Esophagus muscularis mucosa (tissue), 4 donors: ENCODE measurements at regions not wholly inside any gene's neighbourhood (a gene's known extent, or its start where the extent isn't known, plus 50 kb on each side); places are given as distances from the start of the nearest gene placed in this dataset.

Experiments
- DNase-seq: peaks from one replicate; pipeline ENCODE4 v3.0.0-alpha.2; 2017; ENCODE audit errors: extremely low spot score
- H3K27ac ChIP-seq, 4 donors: fragments of 200-600 bp; sonication (generic); replicated peaks in 1 of 4; 1 replicate in 3 of 4; 2 replicates in 1 of 4; pipeline ENCODE4 v1.5.1; 2016 to 2019; ENCODE audit warnings: mild to moderate bottlenecking in 1 of 4
- H3K27me3 ChIP-seq, 4 donors: fragments of 200-600 bp; sonication (generic); one replicate each; pipeline versions ENCODE4 v1.5.1 to v1.6.0; 2016 to 2019
- H3K36me3 ChIP-seq, 4 donors: fragments of 200-600 bp; sonication (generic); one replicate each; pipeline ENCODE4 v1.5.1; 2016 to 2019
- H3K4me1 ChIP-seq, 4 donors: fragments of 200-600 bp; sonication (generic); one replicate each; pipeline ENCODE4 v1.5.1; 2016 to 2019
- H3K4me3 ChIP-seq, 4 donors: fragments of 200-600 bp; sonication (generic); 1 replicate in 2 of 4; 2 replicates in 2 of 4; pipeline ENCODE4 v1.5.1; 2016 to 2019; ENCODE audit warnings: mild to moderate bottlenecking in 4 of 4, moderate library complexity in 1 of 4
- H3K9me3 ChIP-seq, 4 donors: fragments of 200-600 bp; sonication (generic); 1 replicate in 3 of 4; 2 replicates in 1 of 4; pipeline ENCODE4 v1.5.1; 2016 to 2019
- CTCF ChIP-seq, 3 experiments: fragments of 200-600 bp in 2 of 3; fragments of 450-650 bp in 1 of 3; sonication (generic) in 2 of 3; IDR thresholded peaks; one replicate each; pipeline ENCODE4 v1.5.1; 2017 to 2019; ENCODE audit warnings: antibody characterized with exemption in 3 of 3, mild to moderate bottlenecking in 2 of 3, moderate library complexity in 1 of 3
- EP300 ChIP-seq: sonication (generic); formaldehyde crosslinking; IDR thresholded peaks from one replicate; pipeline ENCODE4 v1.6.1; 2017; ENCODE audit warnings: antibody characterized with exemption
- POLR2A ChIP-seq: fragments of 450-650 bp; IDR thresholded peaks from one replicate; pipeline ENCODE4 v1.6.1; 2017; ENCODE audit warnings: antibody characterized with exemption, moderate library complexity, mild to moderate bottlenecking, low read depth
- POLR2AphosphoS5 ChIP-seq, 2 donors: sonication (generic); formaldehyde crosslinking; IDR thresholded peaks; one replicate each; pipeline ENCODE4 v1.6.1; 2017; ENCODE audit warnings: antibody characterized with exemption in 2 of 2
- WGBS: methylation state at CpG from one replicate; pipeline ENCODE4 v1.1.5; 2018; 5-methylcytosine and 5-hydroxymethylcytosine counted together
- intact Hi-C: fragments of 100-400 bp; cut with DNase I; formaldehyde crosslinking; loops from one replicate; pipeline ENCODE4 v1.15.1; 2023

GRCh38 chr18:40529478-40529877 lies 1425.6 kb upstream of the PIK3C3 start:
- no peak overlapping the region for H3K4me3 ChIP-seq
- no peaks in the 10 kb centered on the region for H3K27me3 ChIP-seq
- intact Hi-C loops = no loop called here
- H3K9me3 ChIP-seq = no peaks in the 10 kb centered on the region
- no peak for DNase-seq
- 58% methylated on average over 1 of the region's 1 CpG for WGBS
- no peak overlapping the region for H3K27ac ChIP-seq
- no peaks in the 10 kb centered on the region for H3K4me1 ChIP-seq
- no peak for TF ChIP-seq POLR2AphosphoS5 (IDR thresholded peaks at IDR 0.05)
- no peak for TF ChIP-seq POLR2A
- no peak for TF ChIP-seq EP300
- TF ChIP-seq CTCF (IDR thresholded peaks at IDR 0.05) = no peak
- no peaks in the 10 kb centered on the region for H3K36me3 ChIP-seq

GRCh38 chr18:40524881-40525280 lies 1430.2 kb upstream of the PIK3C3 start:
- Histone ChIP-seq H3K36me3 (no peaks in the 10 kb centered on the region), H3K4me1 (no peaks in the 10 kb centered on the region), H3K27me3 (no peaks in the 10 kb centered on the region), H3K9me3 (no peaks in the 10 kb centered on the region), H3K4me3 (no peak overlapping the region), H3K27ac (no peak overlapping the region)
- no peak for TF ChIP-seq CTCF (IDR thresholded peaks at IDR 0.05)
- no peak for TF ChIP-seq EP300
- TF ChIP-seq POLR2AphosphoS5 (IDR thresholded peaks at IDR 0.05) = no peak
- no peak for TF ChIP-seq POLR2A
- DNase-seq = no peak
- WGBS = 71% methylated on average over 1 of the region's 1 CpG
- intact Hi-C loops = no loop called here

GRCh38 chr18:40523287-40523686 lies 1431.7 kb upstream of the PIK3C3 start:
- H3K27me3 ChIP-seq = no peaks in the 10 kb centered on the region
- no peak for TF ChIP-seq POLR2A
- TF ChIP-seq EP300 = no peak
- TF ChIP-seq POLR2AphosphoS5 (IDR thresholded peaks at IDR 0.05) = no peak
- TF ChIP-seq CTCF (IDR thresholded peaks at IDR 0.05) = no peak
- no peaks in the 10 kb centered on the region for H3K4me1 ChIP-seq
- WGBS = 85% methylated on average over 1 of the region's 1 CpG
- H3K4me3 ChIP-seq = no peak overlapping the region
- no peak for DNase-seq
- no peaks in the 10 kb centered on the region for H3K36me3 ChIP-seq
- intact Hi-C loops = no loop called here
- no peak overlapping the region for H3K27ac ChIP-seq
- no peaks in the 10 kb centered on the region for H3K9me3 ChIP-seq

GRCh38 chr18:40501026-40501425 lies 1454.0 kb upstream of the PIK3C3 start:
- H3K27ac ChIP-seq = no peak overlapping the region
- intact Hi-C loops = no loop called here
- WGBS = 47% methylated on average over 1 of the region's 1 CpG

More at GRCh38 chr18:40501026-40501425, 1454.0 kb upstream of the PIK3C3 start:
- no peak overlapping the region for H3K4me3 ChIP-seq
- no peaks in the 10 kb centered on the region for H3K36me3 ChIP-seq
- H3K9me3 ChIP-seq = no peaks in the 10 kb centered on the region
- H3K27me3 ChIP-seq = no peaks in the 10 kb centered on the region
- TF ChIP-seq CTCF (IDR thresholded peaks at IDR 0.05) = no peak
- TF ChIP-seq POLR2A = no peak
- no peak for TF ChIP-seq POLR2AphosphoS5 (IDR thresholded peaks at IDR 0.05)
- no peak for TF ChIP-seq EP300
- no peak for DNase-seq
- H3K4me1 ChIP-seq = no peaks in the 10 kb centered on the region
